SU-DHL-6 (cell line): ENCODE measurements at regions not wholly inside any gene's neighbourhood (a gene's known extent, or its start where the extent isn't known, plus 50 kb on each side); places are given as distances from the start of the nearest gene placed in this dataset.

Experiments
- EZH2phosphoT487 ChIP-seq: fragments of 200-600 bp; sonication (generic), shearing (Covaris generic); conservative IDR thresholded peaks from 2 replicates; pipeline ENCODE4 v1.6.1; 2018; ENCODE audit warnings: mild to moderate bottlenecking, antibody characterized with exemption, low read length, moderate library complexity, mixed read lengths
- TF ChIP-seq, protein P1 (sequence below): fragments of 200-600 bp; sonication (generic); IDR thresholded peaks from one replicate; pipeline ENCODE4 v1.5.1; 2017; ENCODE audit warnings: antibody characterized with exemption, mild to moderate bottlenecking, low read length, moderate library complexity; ENCODE audit not compliant: insufficient read depth, poor library complexity, severe bottlenecking

- TF ChIP-seq, protein P1, sequence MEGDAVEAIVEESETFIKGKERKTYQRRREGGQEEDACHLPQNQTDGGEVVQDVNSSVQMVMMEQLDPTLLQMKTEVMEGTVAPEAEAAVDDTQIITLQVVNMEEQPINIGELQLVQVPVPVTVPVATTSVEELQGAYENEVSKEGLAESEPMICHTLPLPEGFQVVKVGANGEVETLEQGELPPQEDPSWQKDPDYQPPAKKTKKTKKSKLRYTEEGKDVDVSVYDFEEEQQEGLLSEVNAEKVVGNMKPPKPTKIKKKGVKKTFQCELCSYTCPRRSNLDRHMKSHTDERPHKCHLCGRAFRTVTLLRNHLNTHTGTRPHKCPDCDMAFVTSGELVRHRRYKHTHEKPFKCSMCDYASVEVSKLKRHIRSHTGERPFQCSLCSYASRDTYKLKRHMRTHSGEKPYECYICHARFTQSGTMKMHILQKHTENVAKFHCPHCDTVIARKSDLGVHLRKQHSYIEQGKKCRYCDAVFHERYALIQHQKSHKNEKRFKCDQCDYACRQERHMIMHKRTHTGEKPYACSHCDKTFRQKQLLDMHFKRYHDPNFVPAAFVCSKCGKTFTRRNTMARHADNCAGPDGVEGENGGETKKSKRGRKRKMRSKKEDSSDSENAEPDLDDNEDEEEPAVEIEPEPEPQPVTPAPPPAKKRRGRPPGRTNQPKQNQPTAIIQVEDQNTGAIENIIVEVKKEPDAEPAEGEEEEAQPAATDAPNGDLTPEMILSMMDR: no peak
- no peak for TF ChIP-seq EZH2phosphoT487
Observed at GRCh38 chr16:87015021-87015420, 302.2 kb downstream of the C16orf95 start.
